ENCODE measurements at regions not wholly inside any gene's neighbourhood (a gene's known extent, or its start where the extent isn't known, plus 50 kb on each side); places are given as distances from the start of the nearest gene placed in this dataset.

DNA sequence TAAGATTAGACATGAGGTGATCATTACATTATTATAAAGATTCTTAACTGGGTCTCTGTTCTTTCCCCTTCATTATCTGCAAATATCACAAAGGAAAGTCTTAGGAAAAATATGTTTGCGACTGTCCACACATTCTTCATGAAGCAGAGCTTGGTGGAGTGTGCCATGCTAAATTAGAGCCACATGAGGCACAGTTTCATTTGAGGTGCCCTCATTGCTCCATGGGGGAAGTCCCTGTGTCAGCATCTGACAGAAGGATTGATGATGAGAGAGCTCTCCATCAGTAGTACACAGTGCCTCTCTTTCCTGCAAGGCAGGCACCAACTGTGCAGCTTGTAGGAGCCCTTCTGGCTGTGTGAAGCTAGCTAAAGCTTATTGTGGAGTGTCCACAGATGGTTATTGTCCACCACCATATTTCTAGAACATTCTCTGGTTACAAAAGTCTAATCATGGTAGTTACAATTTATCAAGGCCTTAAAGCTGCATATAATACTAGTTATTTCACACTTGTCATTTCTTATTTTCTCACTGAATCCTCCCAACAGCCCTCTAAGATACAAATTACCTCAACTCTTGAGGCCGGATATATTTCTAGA, 63.9 kb downstream of the C9orf152 start:
- Mint-ChIP-seq H3K9me3 (no peaks in the 10 kb centered on the region), H3K4me3 (no peak overlapping the region), H3K27ac (no peak overlapping the region), H3K27me3 (ENCODE audit: low read depth) (no peaks in the 10 kb centered on the region), H3K4me1 (peaks cover 9% of the 10 kb centered on the region), H3K36me3 (peaks cover 13% of the 10 kb centered on the region)
- DNase-seq (ENCODE audit: low spot score in 2 of 2, unreplicated experiment in 2 of 2) = no peak
- TF ChIP-seq, protein P1, sequence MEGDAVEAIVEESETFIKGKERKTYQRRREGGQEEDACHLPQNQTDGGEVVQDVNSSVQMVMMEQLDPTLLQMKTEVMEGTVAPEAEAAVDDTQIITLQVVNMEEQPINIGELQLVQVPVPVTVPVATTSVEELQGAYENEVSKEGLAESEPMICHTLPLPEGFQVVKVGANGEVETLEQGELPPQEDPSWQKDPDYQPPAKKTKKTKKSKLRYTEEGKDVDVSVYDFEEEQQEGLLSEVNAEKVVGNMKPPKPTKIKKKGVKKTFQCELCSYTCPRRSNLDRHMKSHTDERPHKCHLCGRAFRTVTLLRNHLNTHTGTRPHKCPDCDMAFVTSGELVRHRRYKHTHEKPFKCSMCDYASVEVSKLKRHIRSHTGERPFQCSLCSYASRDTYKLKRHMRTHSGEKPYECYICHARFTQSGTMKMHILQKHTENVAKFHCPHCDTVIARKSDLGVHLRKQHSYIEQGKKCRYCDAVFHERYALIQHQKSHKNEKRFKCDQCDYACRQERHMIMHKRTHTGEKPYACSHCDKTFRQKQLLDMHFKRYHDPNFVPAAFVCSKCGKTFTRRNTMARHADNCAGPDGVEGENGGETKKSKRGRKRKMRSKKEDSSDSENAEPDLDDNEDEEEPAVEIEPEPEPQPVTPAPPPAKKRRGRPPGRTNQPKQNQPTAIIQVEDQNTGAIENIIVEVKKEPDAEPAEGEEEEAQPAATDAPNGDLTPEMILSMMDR (IDR thresholded peaks at IDR 0.05; ENCODE audit: unreplicated experiment) = no peak

DNA sequence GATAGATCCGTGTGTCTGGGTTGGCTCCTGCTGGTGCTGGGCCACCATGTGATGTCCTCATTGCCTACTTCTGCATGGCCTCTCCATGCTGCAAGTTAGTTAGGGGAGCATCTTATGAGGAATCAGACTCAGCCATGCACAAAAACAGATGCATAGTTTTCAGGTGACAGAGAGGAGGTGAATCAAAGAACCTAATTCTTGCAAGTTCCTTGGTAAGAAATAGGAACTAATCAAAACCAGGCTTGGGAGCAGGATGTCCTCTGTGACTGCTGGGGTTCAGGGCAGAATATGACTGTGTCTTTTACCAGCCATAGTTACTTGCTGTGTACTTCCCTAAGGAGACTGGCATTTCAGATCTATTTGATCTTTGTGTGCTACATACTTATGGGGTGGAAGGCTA, 61.6 kb downstream of the C9orf152 start:
- H3K36me3 Mint-ChIP-seq = peaks cover 10% of the 10 kb centered on the region
- no peak for DNase-seq (ENCODE audit: low spot score in 2 of 2, unreplicated experiment in 2 of 2)
- H3K9me3 Mint-ChIP-seq = peaks cover 11% of the 10 kb centered on the region
- no peak overlapping the region for H3K27ac Mint-ChIP-seq
- H3K4me1 Mint-ChIP-seq = peaks cover 4% of the 10 kb centered on the region
- TF ChIP-seq, protein P1 (IDR thresholded peaks at IDR 0.05; ENCODE audit: unreplicated experiment) = no peak
- no peak overlapping the region for H3K4me3 Mint-ChIP-seq
- H3K27me3 Mint-ChIP-seq (ENCODE audit: low read depth) = no peaks in the 10 kb centered on the region

DNA sequence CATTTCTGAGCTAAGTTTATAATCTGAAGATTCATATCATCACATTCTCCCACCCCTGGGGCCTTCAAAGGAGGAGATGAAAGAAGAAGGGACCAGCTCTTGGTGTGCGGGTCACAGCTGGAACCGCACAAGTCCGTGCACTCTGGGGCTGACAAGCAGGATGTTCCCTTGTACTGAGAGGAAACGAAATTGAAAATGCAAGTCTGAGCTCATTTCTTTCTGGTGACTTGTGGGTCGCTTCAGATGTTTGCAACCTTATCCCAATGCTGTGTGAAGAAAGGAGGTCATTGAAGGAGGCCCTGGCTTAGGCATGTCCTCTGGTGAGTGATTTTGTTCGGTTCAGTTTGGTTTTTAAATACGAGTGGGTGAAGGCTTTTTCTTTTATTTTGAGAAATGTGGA, 59.6 kb downstream of the C9orf152 start:
- TF ChIP-seq, protein P1 (IDR thresholded peaks at IDR 0.05; ENCODE audit: unreplicated experiment) = no peak
- no peak overlapping the region for H3K27ac Mint-ChIP-seq

DNA sequence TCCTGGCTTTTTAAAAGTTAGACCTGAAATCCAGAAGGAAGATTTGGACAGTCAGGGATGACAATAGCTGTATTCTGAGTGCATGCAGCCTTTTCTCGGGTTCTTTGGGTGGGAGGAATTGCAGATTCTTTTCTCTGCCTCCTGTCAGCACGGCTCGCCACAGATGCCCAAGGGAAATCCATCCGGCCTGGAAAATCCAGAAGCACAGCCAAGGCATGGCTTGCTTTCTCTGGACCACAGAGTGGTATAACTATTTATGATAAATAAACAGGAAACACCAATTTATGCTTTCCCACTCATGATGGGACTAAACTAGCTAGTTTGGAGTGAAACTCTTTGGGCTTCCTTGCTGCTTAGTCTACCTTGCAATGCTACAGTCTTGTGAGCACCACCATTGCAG, 59.1 kb downstream of the C9orf152 start:
- DNase-seq (ENCODE audit: low spot score in 2 of 2, unreplicated experiment in 2 of 2) = no peak
- TF ChIP-seq, protein P1 (IDR thresholded peaks at IDR 0.05; ENCODE audit: unreplicated experiment) = no peak
- Mint-ChIP-seq H3K9me3 (peaks cover 11% of the 10 kb centered on the region), H3K27me3 (ENCODE audit: low read depth) (no peaks in the 10 kb centered on the region), H3K36me3 (peaks cover 10% of the 10 kb centered on the region), H3K4me3 (no peak overlapping the region), H3K27ac (no peak overlapping the region), H3K4me1 (no peaks in the 10 kb centered on the region)

More for the DNA sequence above, 59.6 kb downstream of the C9orf152 start:
- H3K9me3 Mint-ChIP-seq = peaks cover 11% of the 10 kb centered on the region
- no peaks in the 10 kb centered on the region for H3K27me3 Mint-ChIP-seq (ENCODE audit: low read depth)
- peaks cover 10% of the 10 kb centered on the region for H3K36me3 Mint-ChIP-seq
- DNase-seq (ENCODE audit: low spot score in 2 of 2, unreplicated experiment in 2 of 2) = no peak
- no peak overlapping the region for H3K4me3 Mint-ChIP-seq
- H3K4me1 Mint-ChIP-seq = no peaks in the 10 kb centered on the region

Data from mesothelial cell of epicardium (in vitro differentiated cells).